HEK293T (cell line): ENCODE measurements at regions not wholly inside any gene's neighbourhood (a gene's known extent, or its start where the extent isn't known, plus 50 kb on each side); places are given as distances from the start of the nearest gene placed in this dataset.

Experiments used
- CTCF ChIA-PET: fragments of 350-600 bp; formaldehyde crosslinking; extraction: SDS; loops from one replicate; lab custom pipeline; 2021; ENCODE audit warnings: antibody characterized with exemption, inconsistent platforms; lab: Yijun Ruan, JAX
- POLR2A ChIA-PET: fragments of 350-600 bp; formaldehyde crosslinking; extraction: SDS; loops from one replicate; lab custom pipeline; 2020; ENCODE audit warnings: antibody characterized with exemption, inconsistent platforms; lab: Yijun Ruan, JAX
- DNase-seq: peaks from one replicate; pipeline ENCODE4 v3.0.0; 2012; ENCODE audit warnings: mixed read lengths; ENCODE audit errors: extremely low spot score
- ARNT ChIP-seq: fragments of 450-650 bp; IDR thresholded peaks from 2 replicates; pipeline ENCODE4 v1.6.1; 2017; ENCODE audit warnings: mild to moderate bottlenecking
- BHLHE40 ChIP-seq: fragments of 450-650 bp; IDR thresholded peaks from 2 replicates; pipeline ENCODE4 v1.6.1; 2016; ENCODE audit warnings: mild to moderate bottlenecking, moderate library complexity, borderline replicate concordance
- CTBP1 ChIP-seq: fragments of 450-650 bp; IDR thresholded peaks from 2 replicates; pipeline ENCODE4 v1.6.1; 2016; ENCODE audit warnings: borderline replicate concordance
- ELF4 ChIP-seq: fragments of 450-650 bp; IDR thresholded peaks from 2 replicates; pipeline ENCODE4 v1.6.1; 2017; ENCODE audit warnings: antibody characterized with exemption
- FOXA1 ChIP-seq: fragments of 450-650 bp; IDR thresholded peaks from 2 replicates; pipeline ENCODE4 v1.6.1; 2016; ENCODE audit warnings: mild to moderate bottlenecking
- FOXK2 ChIP-seq: fragments of 450-650 bp; IDR thresholded peaks from 2 replicates; pipeline ENCODE4 v1.6.1; 2016; ENCODE audit warnings: mild to moderate bottlenecking
- FOXM1 ChIP-seq: fragments of 450-650 bp; IDR thresholded peaks from 2 replicates; pipeline ENCODE4 v1.6.1; 2017; ENCODE audit warnings: mild to moderate bottlenecking, borderline replicate concordance
- HDGF ChIP-seq: fragments of 450-650 bp; IDR thresholded peaks from 2 replicates; pipeline ENCODE4 v1.6.1; 2017; ENCODE audit warnings: antibody characterized with exemption, borderline replicate concordance
- L3MBTL2 ChIP-seq: fragments of 450-650 bp; conservative IDR thresholded peaks from 2 replicates; pipeline ENCODE4 v1.6.1; 2016; ENCODE audit warnings: mild to moderate bottlenecking
- LEF1 ChIP-seq: fragments of 450-650 bp; IDR thresholded peaks from 2 replicates; pipeline ENCODE4 v1.6.1; 2017; ENCODE audit warnings: mild to moderate bottlenecking, borderline replicate concordance
- NFRKB ChIP-seq: fragments of 450-650 bp; IDR thresholded peaks from 2 replicates; pipeline ENCODE4 v1.6.1; 2016; ENCODE audit warnings: mild to moderate bottlenecking, moderate library complexity
- PKNOX1 ChIP-seq: fragments of 450-650 bp; IDR thresholded peaks from 2 replicates; pipeline ENCODE4 v1.6.1; 2016
- SP1 ChIP-seq: fragments of 450-650 bp; IDR thresholded peaks from 2 replicates; pipeline ENCODE4 v1.6.1; 2017
- SUZ12 ChIP-seq: fragments of 450-650 bp; IDR thresholded peaks from 2 replicates; pipeline ENCODE4 v1.6.1; 2016; ENCODE audit warnings: mild to moderate bottlenecking
- TARDBP ChIP-seq: fragments of 450-650 bp; IDR thresholded peaks from 2 replicates; pipeline ENCODE4 v1.6.1; 2016
- ZNF384 ChIP-seq: fragments of 450-650 bp; IDR thresholded peaks from 2 replicates; pipeline ENCODE4 v1.6.1; 2016

- TF ChIP-seq ZNF384 (no peak), FOXM1 (no peak), SUZ12 (no peak), FOXK2 (no peak), CTBP1 (no peak), ELF4 (no peak), HDGF (no peak), SP1 (no peak), ARNT (no peak), NFRKB (no peak), TARDBP (no peak), BHLHE40 (no peak), LEF1 (no peak), PKNOX1 (no peak), L3MBTL2 (no peak), FOXA1 (no peak)
- no peak for DNase-seq
- ChIA-PET POLR2A (no interaction called here), CTCF (interaction anchor here (0.6 kb wide), 1 partner anchor 23 kb away, joined by 3 read pairs; no protein-coding TSS in a partner anchor)
Measured at GRCh38 chr2:200099256-200099655, 143.9 kb downstream of the MAIP1 start.

GRCh38 chr2:200100027-200100426 lies 144.6 kb downstream of the MAIP1 start:
- TF ChIP-seq SP1 (no peak), TARDBP (no peak), ARNT (no peak), FOXM1 (no peak), LEF1 (no peak), PKNOX1 (no peak), BHLHE40 (no peak), NFRKB (no peak), CTBP1 (no peak), SUZ12 (no peak), ZNF384 (no peak), FOXA1 (no peak), FOXK2 (no peak), L3MBTL2 (no peak), ELF4 (no peak), HDGF (no peak)
- POLR2A ChIA-PET: no interaction called here
- CTCF ChIA-PET: interaction anchor here (0.6 kb wide), 1 partner anchor 22 kb away, joined by 3 read pairs; no protein-coding TSS in a partner anchor
- DNase-seq: no peak

GRCh38 chr2:200101922-200102321 lies 146.5 kb downstream of the MAIP1 start:
- ChIA-PET POLR2A (no interaction called here), CTCF (interaction anchor here (0.6 to 0.7 kb wide), 2 partner anchors 9 to 120 kb away, joined by 3 read pairs; no protein-coding TSS in a partner anchor)
- TF ChIP-seq SP1 (no peak), NFRKB (no peak), BHLHE40 (no peak), FOXA1 (no peak), FOXM1 (no peak), LEF1 (no peak), SUZ12 (no peak), PKNOX1 (no peak), HDGF (no peak)

GRCh38 chr2:200102971-200103370 lies 147.6 kb downstream of the MAIP1 start:
- DNase-seq: no peak
- TF ChIP-seq CTBP1 (no peak), PKNOX1 (no peak), FOXK2 (no peak), LEF1 (no peak), ELF4 (no peak), ARNT (no peak), NFRKB (no peak), FOXA1 (no peak), FOXM1 (no peak), BHLHE40 (no peak), TARDBP (no peak), SUZ12 (no peak), SP1 (no peak), ZNF384 (no peak), L3MBTL2 (no peak), HDGF (no peak)
- ChIA-PET POLR2A (no interaction called here), CTCF (no interaction called here)

More at GRCh38 chr2:200101922-200102321, 146.5 kb downstream of the MAIP1 start:
- no peak for DNase-seq

- ChIA-PET CTCF (no interaction called here), POLR2A (no interaction called here)
- TF ChIP-seq NFRKB (no peak), FOXK2 (no peak), ZNF384 (no peak), FOXM1 (no peak), TARDBP (no peak), HDGF (no peak), PKNOX1 (no peak), FOXA1 (no peak), SUZ12 (no peak), SP1 (no peak), ELF4 (no peak), BHLHE40 (no peak), L3MBTL2 (no peak), ARNT (no peak), CTBP1 (no peak), LEF1 (no peak)
- no peak for DNase-seq
Measured at GRCh38 chr2:200104015-200104414, 148.6 kb downstream of the MAIP1 start.
